GM18505 (cell line): ENCODE measurements at regions not wholly inside any gene's neighbourhood (a gene's known extent, or its start where the extent isn't known, plus 50 kb on each side); places are given as distances from the start of the nearest gene placed in this dataset.
"Not testable (repeated sequence)": the region's sequence is repeated elsewhere in the genome, so short reads cannot be mapped to it uniquely, and the experiment has no call there.

Source experiments
- ATAC-seq: cut with Tn5 transposase; IDR thresholded peaks from one replicate; pipeline ENCODE4 v1.9.1; 2021; ENCODE audit not compliant: unreplicated experiment
- POLR2A ChIP-seq: IDR thresholded peaks from 4 replicates; pipeline ENCODE4 v1.6.1; 2011; ENCODE audit warnings: borderline replicate concordance; ENCODE audit not compliant: insufficient read depth, insufficient read length; ENCODE audit errors: extremely low read depth

DNA sequence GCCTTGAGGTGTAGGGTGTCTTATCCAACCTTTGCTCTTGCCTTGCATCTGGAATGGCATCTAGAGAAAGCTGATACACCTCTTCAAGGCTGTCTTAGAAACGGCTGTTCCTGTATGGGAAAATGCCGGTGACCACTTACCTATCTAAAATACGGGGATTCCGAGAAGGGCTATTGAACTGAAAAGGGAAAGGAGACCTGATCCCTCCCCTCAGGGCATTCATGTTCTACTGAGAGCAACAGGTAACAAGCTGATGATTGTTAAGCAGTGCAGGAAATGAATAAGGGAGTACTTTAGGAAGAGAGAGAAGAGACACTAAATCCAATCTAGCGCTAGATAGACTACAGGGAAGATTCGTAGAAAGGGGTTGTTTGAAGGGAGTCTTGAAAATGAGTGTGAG is 1388.1 kb downstream of the FAM181B start:
- no peak for TF ChIP-seq POLR2A
- ATAC-seq, result no peak

DNA sequence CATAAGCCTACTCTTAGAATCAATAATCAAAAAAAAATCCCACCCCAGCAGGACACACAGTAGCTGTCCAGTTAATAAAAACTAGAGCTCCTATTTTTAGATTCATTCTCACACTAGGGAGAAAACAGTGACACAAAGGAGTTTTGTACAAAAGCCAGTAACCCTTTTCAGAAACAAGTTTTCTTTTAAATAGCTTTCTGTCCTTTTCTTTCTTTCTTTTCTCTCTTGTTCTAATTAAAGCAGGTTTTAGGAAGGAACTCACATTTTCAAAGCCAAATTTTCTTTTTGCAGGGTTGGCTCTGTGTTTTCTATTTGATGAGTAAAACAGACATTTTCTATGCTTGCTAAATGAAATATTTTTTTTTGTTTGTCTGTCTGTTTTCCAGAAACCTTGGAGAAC is 1390.7 kb downstream of the FAM181B start:
- no peak for ATAC-seq
- no peak for TF ChIP-seq POLR2A

DNA sequence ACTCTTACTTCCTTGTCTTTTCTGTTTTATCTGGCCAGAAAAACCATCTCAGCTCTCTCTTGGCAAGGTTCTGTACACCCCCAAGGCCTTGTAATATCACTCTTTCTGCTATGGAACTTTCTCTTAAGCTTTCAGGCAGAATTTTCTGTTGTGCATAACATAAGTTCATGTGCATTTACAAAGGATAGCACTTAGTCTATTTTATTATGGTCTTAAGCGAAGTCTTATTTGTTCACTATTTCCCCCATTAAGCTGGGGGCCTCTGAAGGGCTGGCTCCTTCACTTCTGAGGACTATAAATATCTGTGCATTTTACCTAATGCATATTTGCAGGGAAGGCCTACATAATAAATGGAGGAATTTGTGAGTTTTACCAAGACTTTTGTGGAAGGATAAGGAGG is 1393.4 kb downstream of the FAM181B start:
- no peak for ATAC-seq
- no peak for TF ChIP-seq POLR2A

DNA sequence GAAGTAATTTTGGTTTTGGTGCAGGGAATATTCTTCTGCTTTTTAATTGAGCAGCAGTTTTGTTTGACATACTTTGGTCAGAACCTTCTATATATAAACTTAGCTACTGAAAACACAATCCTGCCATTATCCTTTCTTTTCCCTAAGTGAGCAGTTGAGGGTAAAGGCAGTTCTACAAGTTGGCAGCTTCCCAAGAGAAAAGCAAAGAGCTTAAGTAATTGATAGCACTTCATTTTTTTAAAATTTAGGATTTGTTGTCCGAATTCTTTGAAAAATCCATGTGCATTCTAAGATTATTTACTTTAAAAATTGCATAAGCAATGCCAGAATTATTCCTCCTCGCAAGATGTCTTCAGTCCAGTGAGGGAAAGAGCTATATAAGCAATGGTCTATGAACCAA is 1394.1 kb downstream of the FAM181B start:
- no peak for TF ChIP-seq POLR2A
- no peak for ATAC-seq

DNA sequence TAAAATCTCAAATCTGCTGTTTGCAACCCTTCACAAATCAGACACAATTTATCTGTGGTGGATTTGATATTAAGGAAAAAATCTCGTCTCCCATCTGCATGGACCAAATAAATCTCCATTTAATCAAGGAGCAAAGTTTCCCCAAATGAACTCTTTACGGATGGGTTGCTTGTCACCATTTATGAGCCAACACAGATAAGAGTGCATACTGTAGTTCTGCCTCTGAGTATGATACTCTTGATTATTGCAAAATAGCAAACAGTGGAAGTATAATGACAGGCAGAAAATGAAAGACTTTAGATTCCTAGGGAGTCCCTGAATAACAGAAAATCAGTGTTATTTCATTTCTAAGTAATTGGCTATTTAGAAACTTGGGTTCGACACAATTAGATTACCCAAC is 1395.9 kb downstream of the FAM181B start:
- no peak for ATAC-seq
- TF ChIP-seq POLR2A, result no peak

DNA sequence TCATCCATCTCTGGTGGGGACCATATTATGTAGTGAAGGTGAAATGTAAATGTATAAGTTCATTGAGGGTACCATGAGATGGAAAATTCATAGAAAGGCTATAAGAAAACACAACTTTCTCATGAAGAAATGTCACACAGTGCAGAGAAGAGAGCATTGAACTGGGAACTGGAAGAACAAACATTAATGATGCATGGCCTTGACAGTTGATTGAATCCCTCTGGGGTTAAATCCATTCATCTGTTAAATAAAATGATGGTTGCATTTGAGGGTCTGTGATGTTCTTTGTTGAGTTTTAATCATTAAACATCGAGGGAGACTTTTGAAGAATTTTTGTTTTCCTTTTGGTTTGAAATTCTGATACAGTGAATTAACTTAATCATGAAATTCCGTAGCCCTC is 1401.4 kb downstream of the FAM181B start:
- ATAC-seq, result no peak
- TF ChIP-seq POLR2A, result no peak

DNA sequence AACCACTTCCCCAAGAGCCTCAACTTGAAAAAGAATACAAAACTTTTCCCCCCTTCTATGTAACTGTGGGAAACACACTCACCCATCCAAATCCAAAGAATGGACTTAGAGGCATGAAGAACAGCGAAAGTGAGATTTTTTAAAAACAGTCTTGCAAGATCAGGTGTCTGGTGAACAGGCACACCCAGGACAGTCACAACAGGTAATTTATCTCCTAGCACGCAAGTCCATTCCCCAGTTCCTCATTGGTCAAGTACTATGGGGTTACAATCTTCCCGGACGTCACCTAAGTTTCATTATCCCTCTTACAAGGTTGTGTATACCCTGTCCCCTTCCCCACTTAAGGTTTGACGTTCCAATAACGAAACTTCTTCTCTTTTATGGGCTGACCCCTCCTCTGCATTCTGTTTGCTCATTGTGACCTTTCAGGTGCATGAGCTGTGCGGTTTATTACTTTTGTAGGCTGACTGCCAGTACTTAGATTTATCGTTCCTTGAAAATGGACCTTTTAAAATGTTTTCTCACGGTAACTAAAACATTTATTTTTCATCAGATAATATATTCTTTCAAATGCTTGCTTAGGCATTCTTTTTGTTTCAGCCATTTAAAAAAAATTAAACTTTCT is 1401.9 kb downstream of the FAM181B start:
- TF ChIP-seq POLR2A, result no peak
- no peak for ATAC-seq

DNA sequence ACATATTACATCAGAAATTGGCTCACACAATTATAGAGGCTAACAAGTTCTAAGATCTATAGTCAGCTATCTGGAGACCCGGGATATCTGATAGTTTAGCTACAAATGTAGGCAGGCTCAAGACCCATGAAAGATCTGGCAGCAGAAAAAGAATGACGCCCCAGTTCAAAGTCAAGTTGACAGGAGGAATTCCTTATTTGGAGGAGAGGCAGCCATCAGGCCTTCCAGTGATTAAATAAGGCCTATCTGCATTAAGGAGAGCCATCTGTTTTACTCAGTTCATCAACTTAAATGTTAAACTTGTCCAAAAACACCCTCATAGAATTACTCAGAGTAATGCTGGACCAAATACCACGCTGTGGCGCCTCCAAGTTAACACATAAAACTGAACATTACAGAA is 1402.6 kb downstream of the FAM181B start:
- no peak for ATAC-seq
- TF ChIP-seq POLR2A, result no peak

DNA sequence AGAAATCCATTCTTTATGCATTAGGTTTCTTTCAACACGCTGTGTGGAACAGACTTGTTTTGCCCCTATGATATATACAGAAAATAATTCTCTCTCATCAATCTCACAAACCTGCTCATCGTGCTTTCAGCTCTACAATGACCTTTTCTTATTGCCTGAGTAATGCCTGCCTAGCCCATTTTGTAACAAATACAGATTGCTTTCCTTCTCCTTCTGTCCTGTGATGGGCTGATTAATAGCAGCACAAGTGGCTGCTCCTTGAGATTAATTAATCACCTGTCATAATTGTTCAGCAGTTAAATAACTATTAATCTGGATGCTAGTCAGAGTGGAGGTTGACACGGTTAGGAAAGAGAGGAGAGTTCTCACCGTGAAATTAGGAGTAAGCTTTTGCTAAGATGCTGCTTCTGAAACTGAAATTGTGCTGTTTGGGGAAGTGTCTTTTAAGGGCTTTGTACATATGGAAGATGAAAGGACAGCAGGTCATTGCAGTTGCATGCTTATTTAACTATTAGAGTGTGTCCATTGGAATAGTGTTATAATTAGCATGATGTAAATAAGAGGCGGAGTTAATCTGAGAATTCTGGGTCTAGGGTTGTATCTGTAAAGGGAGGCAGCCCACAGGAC is 1430.5 kb downstream of the FAM181B start:
- TF ChIP-seq POLR2A, result no peak

DNA sequence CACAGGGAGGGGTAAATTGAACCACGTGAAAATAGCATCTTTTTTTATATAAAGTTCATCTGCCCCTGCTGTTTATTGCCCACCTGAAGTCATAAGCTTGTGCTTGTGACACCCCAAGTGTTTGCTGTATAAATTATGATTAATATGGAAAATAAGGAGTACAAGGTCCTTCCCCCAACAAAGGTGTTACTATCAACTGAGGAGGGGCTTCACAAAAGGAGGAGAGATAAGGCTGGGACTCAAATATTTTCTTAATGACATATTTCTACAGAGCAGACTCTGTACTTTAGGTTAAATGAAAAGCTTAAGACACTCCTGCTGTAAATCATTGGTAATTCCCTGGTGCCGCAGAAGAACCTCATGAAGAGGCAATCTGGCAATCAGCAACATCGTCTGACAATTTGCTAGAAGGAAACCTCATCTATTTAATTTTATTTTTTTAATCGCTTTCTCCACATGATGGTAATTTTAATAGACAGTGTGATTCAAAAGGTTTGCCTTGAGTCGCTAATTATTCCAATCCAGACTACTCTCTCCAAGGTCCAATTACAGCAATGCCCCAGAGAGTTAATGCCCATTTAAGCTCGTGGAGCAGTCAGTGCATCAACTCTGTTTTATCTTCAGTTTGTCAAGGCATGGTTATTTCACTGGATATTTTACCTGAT is 1432.4 kb downstream of the FAM181B start:
- no peak for ATAC-seq
- TF ChIP-seq POLR2A, result no peak

More for the DNA sequence above, 1430.5 kb downstream of the FAM181B start:
- no peak for ATAC-seq

DNA sequence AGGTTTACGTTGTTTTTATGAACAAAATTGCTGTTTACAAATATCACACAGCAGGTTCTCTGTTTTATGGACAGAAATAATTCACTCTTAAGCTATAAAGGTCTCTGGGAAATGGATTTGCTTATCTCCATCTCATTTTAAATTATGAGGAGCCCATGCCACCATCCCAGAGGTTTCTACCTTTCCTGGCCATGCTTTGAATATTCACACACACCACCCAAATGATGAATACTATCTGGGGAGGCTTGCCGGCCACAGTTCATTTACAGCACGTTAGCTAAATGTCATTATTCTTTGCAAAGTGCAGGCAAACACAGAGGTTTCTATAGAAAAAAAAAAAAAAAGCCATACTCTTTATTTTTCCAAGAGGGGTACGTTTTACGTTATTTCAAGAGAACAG is 1446.7 kb downstream of the FAM181B start:
- ATAC-seq, result no peak
- no peak for TF ChIP-seq POLR2A

DNA sequence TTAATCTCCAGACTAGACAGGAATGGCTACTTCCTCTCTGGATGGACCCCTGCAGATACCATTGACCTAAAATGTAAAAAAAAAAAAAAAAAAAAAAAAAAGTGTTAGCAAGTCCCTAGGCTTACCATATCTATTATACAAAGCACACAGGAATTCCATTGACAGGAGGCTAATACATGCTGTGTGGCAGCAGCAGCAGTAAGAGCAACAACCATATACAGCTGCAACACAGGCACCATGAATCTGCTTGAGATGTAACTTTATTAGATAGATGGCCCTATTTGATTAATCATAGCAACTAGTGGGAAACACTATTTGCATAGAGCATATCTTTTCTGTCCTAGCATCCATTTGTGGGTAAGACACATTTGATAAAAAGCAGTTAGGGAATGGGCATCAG is 1447.1 kb downstream of the FAM181B start:
- no peak for ATAC-seq
- no peak for TF ChIP-seq POLR2A

DNA sequence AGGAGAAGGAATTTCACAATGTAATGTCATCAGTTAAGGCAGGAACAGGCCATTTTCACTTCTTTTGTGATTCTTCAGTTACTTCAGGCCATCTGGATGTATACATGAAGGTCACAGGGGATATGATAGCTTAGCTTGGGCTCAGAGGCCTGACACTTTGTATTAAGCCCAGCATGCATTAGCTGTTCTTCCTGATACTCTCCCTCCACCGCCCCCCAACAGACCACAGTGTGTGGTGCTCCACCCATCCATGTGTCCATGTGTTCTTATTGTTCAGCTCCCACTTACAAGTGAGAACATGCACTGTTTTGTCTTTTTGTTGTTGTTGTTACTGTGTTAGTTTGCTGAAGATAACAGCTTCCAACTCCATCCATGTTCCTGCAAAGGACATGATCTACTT is 1453.4 kb downstream of the FAM181B start:
- not testable (repeated sequence) for ATAC-seq

DNA sequence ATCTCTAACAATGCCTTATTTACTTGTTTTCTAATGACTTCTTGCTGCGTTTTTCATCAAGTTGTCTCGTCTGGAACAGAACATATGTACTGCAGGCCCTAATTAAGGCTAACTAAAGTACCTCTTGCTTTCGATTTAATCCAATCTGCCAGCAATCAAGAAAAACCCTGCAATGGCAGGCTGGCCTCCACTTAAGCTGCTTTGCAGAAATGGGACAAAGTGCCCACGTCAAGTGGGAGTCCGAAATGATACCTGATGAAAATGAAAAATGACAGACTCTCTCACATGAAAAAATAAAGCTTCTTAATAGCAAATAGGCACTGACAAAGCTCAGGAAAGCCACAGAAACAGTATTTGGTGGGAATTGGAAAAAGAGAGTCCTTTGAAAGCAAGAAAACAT is 1454.7 kb downstream of the FAM181B start:
- TF ChIP-seq POLR2A, result no peak
- no peak for ATAC-seq
